K562 (cell line): ENCODE measurements at regions not wholly inside any gene's neighbourhood (a gene's known extent, or its start where the extent isn't known, plus 50 kb on each side); places are given as distances from the start of the nearest gene placed in this dataset.

Experiments
- ATAC-seq: fragments of 200-7000 bp; cut with Tn5 transposase; 3 replicates; pipeline ENCODE4 v1.9.1; 2020; ENCODE audit warnings: moderate library complexity
- BruUV-seq: library from RNA; stranded (reverse); fragments of 400-500 nt; replicated peaks from 2 replicates; lab custom pipeline; 2021; lab: Mats Ljungman, UMichigan
- CTCF ChIA-PET: fragments of 300-600 bp; formaldehyde crosslinking; extraction: SDS; loops from one replicate; lab custom pipeline; 2021; ENCODE audit warnings: low intra/inter-chr PET ratio; lab: Yijun Ruan, JAX
- POLR2A ChIA-PET: fragments of 300-600, 350-650 bp; sonication (Branson Sonifier 250); formaldehyde crosslinking; extraction: SDS; loops from one replicate; lab custom pipeline; 2021; ENCODE audit warnings: antibody characterized with exemption, inconsistent platforms; lab: Yijun Ruan, JAX
- DNase-seq, 4 experiments: peaks; one replicate each; pipeline versions ENCODE4 v3.0.0 to v3.0.0-alpha.2; 2011 to 2018; ENCODE audit warnings: low spot score in 3 of 4, mixed read lengths in 3 of 4; ENCODE audit errors: extremely low read depth in 1 of 4
- FAIRE-seq: peaks from 2 replicates; lab custom pipeline; 2011; peaks lifted over from hg19 to GRCh38; lab: Jason Lieb, UNC
- H2AFZ ChIP-seq: 2 replicates; pipeline ENCODE4 v1.6.0; 2011; ENCODE audit warnings: low read depth, low read length, control low read depth, inconsistent platforms
- H3K27ac ChIP-seq: fragments of 200-600 bp; 3 replicates; pipeline ENCODE4 v1.8.0; 2011; ENCODE audit warnings: low read depth, mild to moderate bottlenecking, control low read depth, inconsistent platforms, low read length, moderate library complexity, mixed read lengths; ENCODE audit errors: extremely low read depth
- H3K27me3 ChIP-seq, 2 experiments: fragments of 300-600 bp in 1 of 2; 2 replicates in 1 of 2; 3 replicates in 1 of 2; pipeline versions ENCODE4 v1.6.0 to v1.8.0; 2011; ENCODE audit warnings: inconsistent platforms in 2 of 2, low read length in 2 of 2, mild to moderate bottlenecking in 1 of 2, mixed read lengths in 1 of 2, moderate library complexity in 1 of 2; ENCODE audit not compliant: control insufficient read depth in 2 of 2, insufficient read depth in 2 of 2
- H3K36me3 ChIP-seq: fragments of 300-600 bp; 3 replicates; pipeline ENCODE4 v1.8.0; 2011; ENCODE audit warnings: mild to moderate bottlenecking, low read length, inconsistent platforms; ENCODE audit not compliant: control insufficient read depth, insufficient read depth
- H3K4me1 ChIP-seq, 2 experiments: fragments of 200-600 bp in 1 of 2; replicated peaks in 1 of 2; 2 replicates in 1 of 2; 3 replicates in 1 of 2; pipeline versions ENCODE4 v1.5.1 to v1.8.0; 2011; ENCODE audit warnings: inconsistent platforms in 2 of 2, low read length in 2 of 2, mild to moderate bottlenecking in 1 of 2, mixed read lengths in 1 of 2, moderate library complexity in 1 of 2; ENCODE audit not compliant: control insufficient read depth in 2 of 2, insufficient read depth in 2 of 2
- H3K4me2 ChIP-seq: 2 replicates; pipeline ENCODE4 v1.6.1; 2011; ENCODE audit warnings: low read length, control low read depth, inconsistent platforms, mixed read lengths; ENCODE audit not compliant: insufficient read depth
- H3K4me3 ChIP-seq: fragments of 200-600 bp; sonication (generic), shearing (Covaris generic); 2 replicates; pipeline ENCODE4 v1.5.1; 2016; ENCODE audit warnings: control low read depth, inconsistent platforms
- H3K79me2 ChIP-seq: fragments of 200-600 bp; 3 replicates; pipeline ENCODE4 v1.8.0; 2011; ENCODE audit warnings: low read length, inconsistent platforms; ENCODE audit not compliant: control insufficient read depth, insufficient read depth
- H3K9ac ChIP-seq, 2 experiments: 2 replicates each; pipeline versions ENCODE4 v1.6.0 to v1.6.1; 2011; ENCODE audit warnings: low read depth in 2 of 2, low read length in 2 of 2, control low read depth in 1 of 2, inconsistent platforms in 1 of 2, mild to moderate bottlenecking in 1 of 2, mixed read lengths in 1 of 2; ENCODE audit not compliant: insufficient read depth in 1 of 2
- H3K9me1 ChIP-seq: one replicate; pipeline ENCODE4 v1.6.0; 2011; ENCODE audit warnings: inconsistent platforms, mild to moderate bottlenecking, low read length, moderate library complexity; ENCODE audit not compliant: control insufficient read depth, insufficient read depth
- H3K9me3 ChIP-seq: replicated peaks from 2 replicates; pipeline ENCODE4 v1.5.1; 2011; ENCODE audit warnings: low read depth, low read length, inconsistent platforms; ENCODE audit not compliant: control insufficient read depth, insufficient read depth
- H4K20me1 ChIP-seq: replicated peaks from 2 replicates; pipeline ENCODE4 v1.6.1; 2011; ENCODE audit warnings: low read length, inconsistent platforms, mixed read lengths; ENCODE audit not compliant: control insufficient read depth, insufficient read depth
- CBX3 ChIP-seq, 2 experiments: IDR thresholded peaks; 1 replicate in 1 of 2; 2 replicates in 1 of 2; pipeline ENCODE4 v1.6.1; 2012; ENCODE audit warnings: inconsistent platforms in 2 of 2, low read length in 2 of 2, borderline replicate concordance in 1 of 2, control low read depth in 1 of 2
- E2F4 ChIP-seq: sonication (generic); formaldehyde crosslinking; IDR thresholded peaks from 2 replicates; pipeline ENCODE4 v1.8.0; 2022; ENCODE audit warnings: mild to moderate bottlenecking, low read depth, missing genetic modification reagents
- HMGXB4 ChIP-seq: sonication (generic); formaldehyde crosslinking; IDR thresholded peaks from 2 replicates; pipeline ENCODE4 v1.8.1; 2023; ENCODE audit warnings: mild to moderate bottlenecking, missing genetic modification reagents
- KAT2B ChIP-seq: IDR thresholded peaks from one replicate; pipeline ENCODE4 v1.6.1; 2012; ENCODE audit warnings: low read depth, mild to moderate bottlenecking, control low read depth, inconsistent platforms, low read length, moderate library complexity
- L3MBTL2 ChIP-seq: fragments of 450-650 bp; IDR thresholded peaks from 2 replicates; pipeline ENCODE4 v1.6.1; 2016; ENCODE audit warnings: mild to moderate bottlenecking, moderate library complexity
- MBD1 ChIP-seq: fragments of 250-450 bp; sonication (Bioruptor Pico); IDR thresholded peaks from 2 replicates; pipeline ENCODE4 v1.8.0; 2022; ENCODE audit warnings: inconsistent platforms
- MBD2 ChIP-seq: sonication (generic); IDR thresholded peaks from 2 replicates; pipeline ENCODE4 v1.6.1; 2016; ENCODE audit warnings: low read depth, borderline replicate concordance
- PTRF ChIP-seq: fragments of 450-650 bp; IDR thresholded peaks from 2 replicates; pipeline ENCODE4 v1.6.1; 2016; ENCODE audit warnings: mild to moderate bottlenecking, missing genetic modification characterization, missing compliant biosample characterization
- RBM22 ChIP-seq: fragments of 200-400 bp; formaldehyde crosslinking; IDR thresholded peaks from 2 replicates; pipeline ENCODE4 v1.6.1; 2018; ENCODE audit warnings: low read length, low read depth; ENCODE audit not compliant: poor library complexity, severe bottlenecking
- SIRT6 ChIP-seq: IDR thresholded peaks from one replicate; pipeline ENCODE4 v1.6.1; 2012; ENCODE audit warnings: low read depth, mild to moderate bottlenecking, control low read depth, inconsistent platforms, low read length, moderate library complexity
- ZBTB17 ChIP-seq: fragments of 450-650 bp; formaldehyde crosslinking; IDR thresholded peaks from 2 replicates; pipeline ENCODE4 v1.4.0; 2020; ENCODE audit warnings: mild to moderate bottlenecking
- ZNF121 ChIP-seq: sonication (generic); formaldehyde crosslinking; conservative IDR thresholded peaks from 2 replicates; pipeline ENCODE4 v1.8.0; 2022; ENCODE audit warnings: missing genetic modification reagents
- ZNF518B ChIP-seq: fragments of 250-450 bp; sonication (Bioruptor Pico); IDR thresholded peaks from 2 replicates; pipeline ENCODE4 v1.5.0; 2021; ENCODE audit warnings: mild to moderate bottlenecking, moderate library complexity
- in situ Hi-C: fragments of 300-500 bp; cut with MboI; formaldehyde crosslinking; loops from 4 replicates; pipeline ENCODE4 v1.15.0; 2018; ENCODE audit warnings: inconsistent platforms, mixed read lengths
- intact Hi-C: fragments of 100-400 bp; cut with micrococcal nuclease; formaldehyde crosslinking; loops from 2 replicates; pipeline ENCODE4 v1.14.2; 2022

GRCh38 chr4:18917689-18918088 is 896.1 kb upstream of the LCORL start:
- H3K36me3 ChIP-seq = no peaks in the 10 kb centered on the region
- intact Hi-C loops (no loop called here), in situ Hi-C loops (no loop called here)
- no peaks in the 10 kb centered on the region for H3K4me1 ChIP-seq
- H4K20me1 ChIP-seq = no peaks in the 10 kb centered on the region
- DNase-seq = no peak
- ChIA-PET POLR2A (no interaction called here), CTCF (no interaction called here)
- TF ChIP-seq CBX3 (IDR thresholded peaks at IDR 0.05; ENCODE audit: borderline replicate concordance in 1 of 2, low read length in 2 of 2) = no peak
- no peak for TF ChIP-seq L3MBTL2
- no peak for TF ChIP-seq ZNF518B (CRISPR knock-in tag)
- TF ChIP-seq RBM22 = no peak
- TF ChIP-seq SIRT6 = no peak
- TF ChIP-seq HMGXB4 = no peak
- TF ChIP-seq KAT2B = no peak
- no peak for TF ChIP-seq MBD1 (CRISPR knock-in tag)
- TF ChIP-seq PTRF (tag) = no peak
- TF ChIP-seq MBD2 = no peak
- TF ChIP-seq E2F4 = no peak
- TF ChIP-seq ZNF121 = no peak
- no peak for TF ChIP-seq ZBTB17 (CRISPR knock-in tag)
- no peak overlapping the region for H2AFZ ChIP-seq
- H3K79me2 ChIP-seq = no peaks in the 10 kb centered on the region
- H3K4me3 ChIP-seq = no peak overlapping the region
- no TSS peak for BruUV-seq
- H3K27me3 ChIP-seq = no peaks in the 10 kb centered on the region
- no peaks in the 10 kb centered on the region for H3K9me3 ChIP-seq
- no peaks in the 10 kb centered on the region for H3K9me1 ChIP-seq
- no peak for FAIRE-seq
- H3K9ac ChIP-seq = no peak overlapping the region
- H3K4me2 ChIP-seq = no peak overlapping the region
- no peak overlapping the region for H3K27ac ChIP-seq
- no peak for ATAC-seq
